GM12878 (cell line): ENCODE measurements at regions not wholly inside any gene's neighbourhood (a gene's known extent, or its start where the extent isn't known, plus 50 kb on each side); places are given as distances from the start of the nearest gene placed in this dataset.

ENCODE experiments used
- CHD2 ChIP-seq: IDR thresholded peaks from 2 replicates; pipeline ENCODE4 v1.6.1; 2011; ENCODE audit warnings: low read depth, low read length, improper control_type of control experiment, borderline replicate concordance
- CTCF ChIP-seq, 3 experiments: IDR thresholded peaks in 2 of 3; conservative IDR thresholded peaks in 1 of 3; 2 replicates each; pipeline ENCODE4 v1.5.1; 2011; ENCODE audit warnings: low read depth in 3 of 3, low read length in 3 of 3, mild to moderate bottlenecking in 3 of 3, control low read depth in 2 of 3, moderate library complexity in 2 of 3, inconsistent platforms in 1 of 3, mixed read lengths in 1 of 3; ENCODE audit not compliant: control insufficient read depth in 2 of 3, insufficient read depth in 1 of 3; ENCODE audit errors: extremely low read depth in 1 of 3
- IKZF1 ChIP-seq: fragments of 450-650 bp; conservative IDR thresholded peaks from 2 replicates; pipeline ENCODE4 v1.6.1; 2017; ENCODE audit warnings: antibody characterized with exemption, mild to moderate bottlenecking
- POLR2A ChIP-seq: IDR thresholded peaks from 2 replicates; pipeline ENCODE4 v1.6.1; 2011; ENCODE audit warnings: low read depth, mild to moderate bottlenecking, low read length
- REST ChIP-seq: IDR thresholded peaks from 2 replicates; pipeline ENCODE4 v1.6.1; 2012; ENCODE audit warnings: mild to moderate bottlenecking, low read depth, low read length
- SMC3 ChIP-seq: IDR thresholded peaks from 2 replicates; pipeline ENCODE4 v1.6.1; 2011; ENCODE audit warnings: low read length, improper control_type of control experiment, borderline replicate concordance
- SUZ12 ChIP-seq: fragments of 200-600 bp; sonication (generic); IDR thresholded peaks from one replicate; pipeline ENCODE4 v1.6.1; 2018; ENCODE audit warnings: antibody characterized with exemption, mild to moderate bottlenecking; ENCODE audit not compliant: unreplicated experiment
- YBX1 ChIP-seq: fragments of 450-650 bp; IDR thresholded peaks from 2 replicates; pipeline ENCODE4 v1.6.1; 2016; ENCODE audit warnings: antibody characterized with exemption
- YY1 ChIP-seq: IDR thresholded peaks from 2 replicates; pipeline ENCODE4 v1.6.1; 2011; ENCODE audit warnings: low read depth, mild to moderate bottlenecking, low read length
- ZNF274 ChIP-seq: IDR thresholded peaks from one replicate; pipeline ENCODE4 v1.8.0; 2011; ENCODE audit not compliant: insufficient read length, insufficient read depth

DNA sequence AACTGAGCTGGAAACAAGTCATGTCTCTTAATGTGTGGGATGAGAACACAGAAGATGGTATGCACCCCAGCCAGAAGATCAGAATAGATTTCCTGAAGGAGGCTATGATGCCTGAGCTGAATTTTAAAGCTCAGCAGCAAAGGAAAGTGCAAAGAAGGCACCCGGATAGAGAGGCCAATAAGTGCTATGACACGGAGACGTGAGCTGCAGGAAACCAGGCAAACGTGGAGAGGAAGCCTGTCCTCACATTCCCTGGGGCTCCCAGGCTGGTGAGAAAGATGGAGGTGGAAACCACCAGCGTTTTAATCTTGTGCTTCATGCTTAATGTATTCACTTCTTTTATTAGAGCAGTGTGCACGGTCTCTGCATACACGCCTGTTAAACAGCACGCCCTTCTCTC, 302.1 kb downstream of the HAPSTR1 start:
- no peak for TF ChIP-seq YY1
- TF ChIP-seq REST = no peak
- TF ChIP-seq SUZ12 = no peak
- TF ChIP-seq IKZF1 = no peak
- TF ChIP-seq YBX1 = no peak
- TF ChIP-seq CHD2 = no peak
- TF ChIP-seq SMC3 = no peak
- no peak for TF ChIP-seq ZNF274
- no peak for TF ChIP-seq CTCF (IDR thresholded peaks at IDR 0.05 in 2 of 3, conservative IDR thresholded peaks at IDR 0.05 in 1 of 3; ENCODE audit: control insufficient read depth in 2 of 3, extremely low read depth in 1 of 3, insufficient read depth in 1 of 3, low read depth in 3 of 3, low read length in 3 of 3)
- no peak for TF ChIP-seq POLR2A
